GM19328 (cell line): ENCODE measurements at regions not wholly inside any gene's neighbourhood (a gene's known extent, or its start where the extent isn't known, plus 50 kb on each side); places are given as distances from the start of the nearest gene placed in this dataset.
"Not testable (repeated sequence)": the region's sequence is repeated elsewhere in the genome, so short reads cannot be mapped to it uniquely, and the experiment has no call there.

Experiments
- ATAC-seq: cut with Tn5 transposase; IDR thresholded peaks from one replicate; pipeline ENCODE4 v1.9.1; 2021; ENCODE audit warnings: mild to moderate bottlenecking, moderate library complexity; ENCODE audit not compliant: unreplicated experiment

- ATAC-seq = no peak
Observed at GRCh38 chr12:90831712-90832111, 123.3 kb downstream of the CCER1 start.

- no peak for ATAC-seq
Observed at GRCh38 chr12:90829044-90829443, 125.9 kb downstream of the CCER1 start.

- no peak for ATAC-seq
Observed at GRCh38 chr12:90828621-90829020, 126.4 kb downstream of the CCER1 start.

DNA sequence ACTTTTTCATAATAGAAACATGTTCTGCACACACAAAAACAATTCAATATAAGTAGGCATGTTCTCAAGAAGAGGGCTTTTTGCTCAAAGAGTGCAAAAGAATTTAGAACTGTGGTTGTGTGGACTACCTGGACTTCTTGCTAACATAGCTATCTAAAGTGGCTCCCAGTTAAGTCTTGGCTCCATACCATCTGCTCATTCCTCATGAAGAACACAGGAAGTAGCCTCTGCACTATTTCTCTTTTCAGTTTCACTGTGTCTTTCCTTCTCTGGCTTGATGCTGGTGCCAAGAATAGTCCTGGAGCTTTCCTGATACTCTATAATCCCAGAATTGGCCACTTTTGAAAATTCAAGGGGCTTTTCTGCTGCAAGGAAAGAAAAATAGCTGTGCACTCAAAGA is 127.4 kb downstream of the CCER1 start:
- no peak for ATAC-seq

DNA sequence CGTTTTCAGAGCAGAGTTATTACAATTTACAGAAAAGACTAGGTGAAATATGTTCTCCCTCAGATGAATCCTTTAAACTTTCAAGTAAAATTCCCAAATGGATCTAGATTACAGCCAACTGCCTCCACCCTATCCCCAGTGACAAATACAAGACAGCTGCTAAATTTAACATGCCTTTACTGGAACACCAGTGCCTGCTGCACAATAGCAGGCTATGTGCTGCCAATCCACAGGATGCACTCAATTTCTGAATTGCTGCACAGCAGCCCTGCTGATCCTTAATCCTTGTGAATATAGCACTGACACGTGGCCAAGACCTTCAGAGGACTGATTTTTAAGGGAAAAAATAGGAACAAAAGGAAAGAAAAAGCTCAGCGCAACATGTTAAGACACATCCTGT is 128.9 kb downstream of the CCER1 start:
- no peak for ATAC-seq

- no peak for ATAC-seq
Observed at GRCh38 chr12:90823859-90824258, 131.1 kb downstream of the CCER1 start.

GRCh38 chr12:90819709-90820108 is 135.3 kb downstream of the CCER1 start:
- ATAC-seq = no peak

DNA sequence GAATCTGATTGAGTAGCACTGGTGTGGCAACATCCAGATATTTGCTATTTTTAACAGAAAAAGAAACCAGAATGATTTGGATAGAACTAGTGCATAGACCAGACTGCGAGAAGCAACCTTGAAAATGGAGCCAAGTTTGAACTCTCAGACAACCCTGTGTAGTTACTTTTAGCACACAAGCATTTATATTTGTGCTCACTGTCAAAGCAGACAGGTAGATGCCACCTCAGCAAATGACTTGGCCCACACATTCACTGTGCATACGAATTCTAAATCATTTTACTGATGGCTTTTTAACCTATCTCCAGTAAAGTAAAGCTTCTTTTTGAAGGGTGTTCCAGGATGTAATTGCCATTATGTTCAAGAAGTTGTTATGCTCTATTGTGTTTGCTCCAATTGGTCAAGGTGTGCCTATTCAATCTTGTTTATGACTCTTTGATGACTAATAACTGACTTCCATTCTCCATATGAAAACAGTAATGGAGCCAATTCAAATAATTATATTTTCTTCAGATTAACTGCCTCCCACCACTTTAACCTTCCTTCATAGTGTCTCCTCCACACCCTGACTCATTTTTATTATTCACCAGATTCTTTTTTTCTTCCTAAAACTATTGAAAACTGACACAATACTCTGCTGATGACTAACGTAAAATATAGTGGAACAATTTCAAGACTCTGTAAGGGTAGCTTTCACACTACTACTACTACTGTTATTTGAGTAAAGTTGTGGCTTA is 138.5 kb downstream of the CCER1 start:
- no peak for ATAC-seq

GRCh38 chr12:90809940-90810339 is 145.0 kb downstream of the CCER1 start:
- no peak for ATAC-seq

GRCh38 chr12:90808568-90808967 is 146.4 kb downstream of the CCER1 start:
- no peak for ATAC-seq

DNA sequence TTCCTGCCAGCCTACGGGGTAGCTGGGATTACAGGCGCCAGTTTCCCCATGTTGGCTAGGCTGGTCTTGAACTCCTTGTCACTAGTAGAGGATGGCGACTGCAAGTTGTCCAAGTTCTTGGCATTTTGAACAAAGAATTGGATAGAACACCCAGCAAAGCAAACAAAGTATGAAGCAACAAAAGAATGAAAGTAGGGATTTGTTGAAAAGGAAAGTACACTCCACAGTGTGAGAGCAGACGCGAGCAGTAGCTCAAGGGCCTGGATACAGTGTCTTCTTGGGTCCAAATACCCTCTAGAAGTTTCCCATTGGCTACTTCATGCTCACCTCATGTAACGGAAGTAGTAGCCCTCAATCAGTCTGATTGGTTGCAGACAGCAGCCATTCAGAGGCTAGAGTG is 152.2 kb downstream of the CCER1 start:
- ATAC-seq = no peak

GRCh38 chr12:90801776-90802175 is 153.2 kb downstream of the CCER1 start:
- no peak for ATAC-seq

- ATAC-seq = no peak
Observed at GRCh38 chr12:90794212-90794611, 160.8 kb downstream of the CCER1 start.

- ATAC-seq = not testable (repeated sequence)
Observed at GRCh38 chr12:90792718-90793117, 162.3 kb downstream of the CCER1 start.

DNA sequence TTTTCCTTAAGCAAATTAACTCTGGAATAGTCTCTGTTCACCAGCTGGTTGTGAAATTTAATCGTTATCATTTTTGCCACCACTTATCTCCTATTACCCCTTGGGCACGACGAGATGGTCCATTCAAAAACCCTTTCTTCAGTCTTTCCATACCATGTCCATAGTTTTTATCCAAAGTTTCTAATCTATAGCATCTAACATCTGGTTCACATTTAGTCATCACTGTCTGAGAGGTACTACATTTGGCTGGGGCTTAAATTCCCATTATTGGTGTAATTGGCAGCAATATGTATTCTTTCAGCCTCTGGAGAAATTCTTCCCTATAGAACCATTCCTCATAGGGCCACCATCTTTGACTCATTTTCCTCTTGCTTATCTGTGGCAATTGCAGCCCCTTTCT is 163.5 kb downstream of the CCER1 start:
- ATAC-seq = no peak

- ATAC-seq = no peak
Observed at GRCh38 chr12:90790747-90791146, 164.2 kb downstream of the CCER1 start.

DNA sequence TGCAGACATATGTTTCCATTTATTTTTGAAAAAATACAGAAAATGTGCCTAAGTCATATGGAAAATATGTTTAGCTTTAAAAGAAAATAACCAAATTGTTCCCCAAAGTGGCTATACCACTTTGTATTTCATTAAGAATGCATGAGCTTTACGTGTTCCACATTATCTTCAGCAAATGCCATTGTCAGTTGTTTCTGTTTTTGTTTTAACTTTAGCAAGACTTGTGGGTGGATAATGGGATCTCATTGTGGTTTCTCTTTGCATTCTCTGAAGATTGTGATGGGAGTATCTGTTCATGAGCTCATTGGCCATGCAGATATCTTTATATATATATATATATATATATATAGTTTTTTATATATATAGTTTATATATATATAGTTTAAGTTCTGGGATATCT is 181.5 kb downstream of the CCER1 start:
- ATAC-seq = no peak

DNA sequence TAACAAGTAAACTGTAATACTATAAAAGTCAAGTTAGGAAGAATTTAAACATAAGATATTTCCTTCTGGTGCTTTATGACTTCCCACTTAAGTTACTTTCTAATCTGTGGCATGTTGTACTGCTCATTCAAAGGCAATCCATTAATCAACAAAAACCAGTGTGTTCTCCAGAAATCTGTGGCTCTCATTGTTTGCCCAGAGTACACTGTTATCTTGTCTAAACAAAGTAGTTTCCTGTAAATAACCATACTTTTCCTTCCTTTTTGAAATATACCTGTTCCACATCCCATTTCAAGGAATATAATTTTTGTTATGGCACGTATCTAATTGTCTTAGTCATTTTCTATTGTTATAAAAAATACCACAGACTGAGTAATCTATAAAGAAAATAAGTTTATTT is 184.1 kb downstream of the CCER1 start:
- ATAC-seq = no peak

DNA sequence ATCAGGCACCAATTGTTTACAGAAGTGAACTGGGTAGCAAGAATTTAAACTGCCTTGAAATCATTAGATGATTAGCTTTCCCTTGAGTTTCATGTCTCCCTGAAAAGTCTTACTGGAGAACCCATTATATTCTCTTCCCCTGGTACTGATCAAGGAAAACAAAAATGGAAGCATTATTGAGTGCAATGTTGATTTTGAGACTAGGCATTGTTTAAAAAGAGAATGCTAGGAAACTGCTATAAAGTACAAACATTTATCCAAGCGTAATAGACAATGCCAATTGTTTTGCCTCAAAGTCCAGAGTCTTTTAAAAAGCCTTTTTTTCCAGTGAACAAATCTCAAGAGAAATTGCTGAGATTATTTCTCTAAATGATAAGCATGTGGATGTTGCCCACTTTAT is 197.0 kb downstream of the CCER1 start:
- no peak for ATAC-seq

DNA sequence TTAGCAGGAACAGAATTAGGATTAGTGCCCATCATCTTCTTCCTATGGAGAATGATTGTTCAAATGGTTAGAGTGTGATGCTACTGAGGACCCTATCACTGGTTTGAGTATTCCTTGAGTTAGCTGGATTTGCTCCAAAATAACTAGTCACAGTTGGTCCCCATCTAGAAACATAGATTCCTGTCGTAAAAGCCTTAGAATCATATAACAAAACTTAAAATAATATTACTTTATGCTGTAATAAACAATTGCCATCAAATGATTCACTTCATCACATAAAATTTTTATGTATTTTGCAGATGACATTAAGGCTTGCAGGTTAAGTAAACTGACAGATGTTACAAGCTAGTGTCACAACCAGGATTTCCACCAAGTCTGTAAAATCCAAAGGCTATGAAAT is 209.8 kb downstream of the CCER1 start:
- no peak for ATAC-seq

DNA sequence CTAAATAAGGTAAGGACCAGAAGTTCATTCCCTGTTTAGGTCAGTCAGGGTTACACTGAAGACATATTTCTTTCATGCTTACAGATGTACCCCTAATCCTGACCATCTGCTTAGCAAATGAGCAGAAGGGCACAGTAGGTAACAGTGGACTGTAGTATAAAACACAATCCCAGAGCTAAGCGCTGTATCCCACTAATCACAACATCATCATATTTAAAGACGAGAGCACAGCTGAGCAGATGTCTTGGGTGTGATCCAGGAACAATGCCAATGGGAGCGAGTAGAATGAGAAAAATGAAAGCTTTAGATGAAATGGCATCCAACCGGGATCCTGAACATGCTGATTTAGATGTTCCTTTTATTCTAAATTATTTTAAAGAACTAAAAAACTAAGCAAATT is 213.4 kb downstream of the CCER1 start:
- no peak for ATAC-seq

DNA sequence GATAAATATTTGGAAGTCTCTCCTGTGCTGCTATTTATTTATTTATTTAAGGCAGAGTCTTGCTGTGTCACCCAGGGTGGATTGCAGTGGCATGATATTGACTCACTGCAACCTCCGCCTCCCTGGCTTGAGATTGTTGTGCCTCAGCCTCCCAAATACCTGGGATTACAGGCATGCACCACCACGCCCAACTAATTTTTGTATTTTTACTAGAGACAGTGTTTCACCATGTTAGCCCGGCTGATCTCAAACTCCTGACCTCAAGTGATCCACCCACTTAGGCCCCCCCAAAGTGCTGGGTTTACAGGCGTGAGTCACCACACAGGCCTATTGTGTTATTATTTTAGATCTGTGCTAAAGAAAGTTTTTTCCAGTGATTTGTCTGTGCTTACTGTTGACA is 225.2 kb downstream of the CCER1 start:
- ATAC-seq = no peak

GRCh38 chr12:90712671-90713070 is 242.3 kb downstream of the CCER1 start:
- no peak for ATAC-seq
